ENCODE measurements at regions not wholly inside any gene's neighbourhood (a gene's known extent, or its start where the extent isn't known, plus 50 kb on each side); places are given as distances from the start of the nearest gene placed in this dataset.

DNA sequence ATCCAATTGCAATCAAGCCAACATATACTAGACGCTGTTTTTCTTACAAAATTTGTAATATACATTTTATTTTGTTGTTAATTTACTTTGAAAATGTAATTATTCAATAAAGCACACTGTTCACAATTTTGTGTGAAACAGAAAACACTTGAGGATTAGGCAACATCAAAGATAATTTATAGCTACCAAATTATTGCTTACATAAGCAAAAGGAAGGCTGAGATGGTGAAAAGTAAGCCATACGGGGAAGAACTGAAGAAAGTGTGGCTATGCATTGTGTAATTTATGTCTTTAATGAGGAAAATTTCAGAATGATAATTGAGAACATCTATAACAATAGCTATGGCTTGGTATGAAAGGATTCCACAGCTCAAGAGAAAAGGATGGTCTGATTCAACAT lies 192.0 kb downstream of the RNF144B start:
- TF ChIP-seq TCF12 (IDR thresholded peaks at IDR 0.05) (no peak), EP300 (IDR thresholded peaks at IDR 0.05; ENCODE audit: borderline replicate concordance in 1 of 2, low read depth in 1 of 2, low read length in 1 of 2) (no peak), MAX (IDR thresholded peaks at IDR 0.05; ENCODE audit: low read depth) (no peak), FOXJ3 (CRISPR knock-in tag; IDR thresholded peaks at IDR 0.05) (no peak), REST (IDR thresholded peaks at IDR 0.05; ENCODE audit: low read depth, low read length) (no peak), MXI1 (IDR thresholded peaks at IDR 0.05; ENCODE audit: low read depth, low read length) (no peak), RFX5 (IDR thresholded peaks at IDR 0.05; ENCODE audit: low read length) (no peak), YY1 (IDR thresholded peaks at IDR 0.05; ENCODE audit: low read depth) (no peak), USF2 (IDR thresholded peaks at IDR 0.05; ENCODE audit: borderline replicate concordance, low read depth, low read length) (no peak), RAD21 (IDR thresholded peaks at IDR 0.05; ENCODE audit: low read length) (no peak), ELF1 (IDR thresholded peaks at IDR 0.05) (no peak), TAF1 (IDR thresholded peaks at IDR 0.05; ENCODE audit: borderline replicate concordance, low read depth, low read length) (no peak), SMC3 (IDR thresholded peaks at IDR 0.05; ENCODE audit: low read depth, low read length) (no peak)
- TF ChIP-seq, protein P1, sequence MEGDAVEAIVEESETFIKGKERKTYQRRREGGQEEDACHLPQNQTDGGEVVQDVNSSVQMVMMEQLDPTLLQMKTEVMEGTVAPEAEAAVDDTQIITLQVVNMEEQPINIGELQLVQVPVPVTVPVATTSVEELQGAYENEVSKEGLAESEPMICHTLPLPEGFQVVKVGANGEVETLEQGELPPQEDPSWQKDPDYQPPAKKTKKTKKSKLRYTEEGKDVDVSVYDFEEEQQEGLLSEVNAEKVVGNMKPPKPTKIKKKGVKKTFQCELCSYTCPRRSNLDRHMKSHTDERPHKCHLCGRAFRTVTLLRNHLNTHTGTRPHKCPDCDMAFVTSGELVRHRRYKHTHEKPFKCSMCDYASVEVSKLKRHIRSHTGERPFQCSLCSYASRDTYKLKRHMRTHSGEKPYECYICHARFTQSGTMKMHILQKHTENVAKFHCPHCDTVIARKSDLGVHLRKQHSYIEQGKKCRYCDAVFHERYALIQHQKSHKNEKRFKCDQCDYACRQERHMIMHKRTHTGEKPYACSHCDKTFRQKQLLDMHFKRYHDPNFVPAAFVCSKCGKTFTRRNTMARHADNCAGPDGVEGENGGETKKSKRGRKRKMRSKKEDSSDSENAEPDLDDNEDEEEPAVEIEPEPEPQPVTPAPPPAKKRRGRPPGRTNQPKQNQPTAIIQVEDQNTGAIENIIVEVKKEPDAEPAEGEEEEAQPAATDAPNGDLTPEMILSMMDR (IDR thresholded peaks at IDR 0.05) = no peak
